RWPE2 (cell line): ENCODE measurements at regions not wholly inside any gene's neighbourhood (a gene's known extent, or its start where the extent isn't known, plus 50 kb on each side); places are given as distances from the start of the nearest gene placed in this dataset.

ENCODE experiments used
- ATAC-seq: fragments of 200-7000 bp; cut with Tn5 transposase; 3 replicates; pipeline ENCODE4 v1.9.1; 2021; ENCODE audit warnings: low read depth
- DNase-seq: peaks from one replicate; pipeline ENCODE4 v3.0.0-alpha.2; 2020; ENCODE audit warnings: low spot score
- H3K27ac ChIP-seq: fragments of 450-650 bp; 2 replicates; pipeline ENCODE4 v1.5.1; 2017; ENCODE audit warnings: mild to moderate bottlenecking; ENCODE audit not compliant: poor library complexity, severe bottlenecking
- H3K27me3 ChIP-seq: fragments of 250-450 bp; sonication (Bioruptor Pico); 2 replicates; pipeline ENCODE4 v1.5.1; 2021; ENCODE audit warnings: mild to moderate bottlenecking, moderate library complexity; ENCODE audit not compliant: insufficient read depth, poor library complexity, severe bottlenecking
- H3K36me3 ChIP-seq: fragments of 250-450 bp; sonication (Bioruptor Pico); 2 replicates; pipeline ENCODE4 v1.5.1; 2020; ENCODE audit warnings: low read depth, mild to moderate bottlenecking, moderate library complexity
- H3K4me1 ChIP-seq: fragments of 250-450 bp; sonication (Bioruptor Pico); 2 replicates; pipeline ENCODE4 v1.5.1; 2021; ENCODE audit warnings: mild to moderate bottlenecking, moderate library complexity; ENCODE audit not compliant: insufficient read depth, poor library complexity, severe bottlenecking
- H3K4me3 ChIP-seq: fragments of 250-450 bp; sonication (Bioruptor Pico); 2 replicates; pipeline ENCODE4 v1.5.1; 2021; ENCODE audit warnings: mild to moderate bottlenecking, moderate library complexity; ENCODE audit not compliant: severe bottlenecking
- H3K9me3 ChIP-seq: fragments of 250-450 bp; sonication (Bioruptor Pico); 2 replicates; pipeline ENCODE4 v1.5.1; 2021; ENCODE audit warnings: mild to moderate bottlenecking, moderate library complexity; ENCODE audit not compliant: severe bottlenecking
- CTCF ChIP-seq: fragments of 450-650 bp; IDR thresholded peaks from one replicate; pipeline ENCODE4 v1.5.1; 2017; ENCODE audit warnings: mild to moderate bottlenecking, moderate library complexity; ENCODE audit not compliant: poor library complexity, severe bottlenecking

GRCh38 chr13:55567721-55568625, 1572.7 kb upstream of the PRR20A start:
- no peaks in the 10 kb centered on the region for H3K4me1 ChIP-seq
- no peak for ATAC-seq
- no peak for DNase-seq
- H3K27me3 ChIP-seq: no peaks in the 10 kb centered on the region
- TF ChIP-seq CTCF: no peak
- H3K9me3 ChIP-seq: no peaks in the 10 kb centered on the region
- H3K27ac ChIP-seq: no peak overlapping the region
- H3K36me3 ChIP-seq: no peaks in the 10 kb centered on the region
- H3K4me3 ChIP-seq: no peak overlapping the region

GRCh38 chr13:55569082-55569481, 1571.6 kb upstream of the PRR20A start:
- H3K4me1 ChIP-seq: no peaks in the 10 kb centered on the region
- no peak overlapping the region for H3K27ac ChIP-seq
- H3K4me3 ChIP-seq: no peak overlapping the region
- TF ChIP-seq CTCF: no peak
- H3K36me3 ChIP-seq: no peaks in the 10 kb centered on the region
- H3K9me3 ChIP-seq: no peaks in the 10 kb centered on the region
- DNase-seq (no peak), ATAC-seq (no peak)
- H3K27me3 ChIP-seq: peaks cover 2% of the 10 kb centered on the region

- Histone ChIP-seq H3K4me3 (no peak overlapping the region), H3K27ac (no peak overlapping the region), H3K9me3 (no peaks in the 10 kb centered on the region), H3K36me3 (no peaks in the 10 kb centered on the region), H3K27me3 (peaks cover 3% of the 10 kb centered on the region), H3K4me1 (no peaks in the 10 kb centered on the region)
- TF ChIP-seq CTCF: no peak
- ATAC-seq: no peak
- no peak for DNase-seq
These were observed 1571.2 kb upstream of the PRR20A start for GRCh38 chr13:55569514-55569913.

GRCh38 chr13:55570371-55570770, 1570.3 kb upstream of the PRR20A start:
- TF ChIP-seq CTCF: no peak
- H3K9me3 ChIP-seq: no peaks in the 10 kb centered on the region
- no peaks in the 10 kb centered on the region for H3K36me3 ChIP-seq
- no peak for ATAC-seq
- H3K27ac ChIP-seq: no peak overlapping the region
- peaks cover 3% of the 10 kb centered on the region for H3K27me3 ChIP-seq
- H3K4me3 ChIP-seq: no peak overlapping the region
- no peaks in the 10 kb centered on the region for H3K4me1 ChIP-seq
- DNase-seq: no peak
